Right lobe of liver (tissue), 6 donors: ENCODE measurements at regions not wholly inside any gene's neighbourhood (a gene's known extent, or its start where the extent isn't known, plus 50 kb on each side); places are given as distances from the start of the nearest gene placed in this dataset.
A peak's percentile ranks its signal among the peaks of the same experiment; 100 is the strongest.

ENCODE experiments used
- ATAC-seq, 4 donors: fragments of 200-7000 bp; cut with Tn5 transposase; one replicate each; pipeline ENCODE4 v1.9.1; 2020; ENCODE audit warnings: mild to moderate bottlenecking in 4 of 4, moderate library complexity in 4 of 4
- DNase-seq, 3 donors: peaks; one replicate each; pipeline ENCODE4 v3.0.0-alpha.2; 2020
- H3K27ac ChIP-seq, 3 donors: fragments of 200-600 bp; one replicate each; pipeline ENCODE4 v1.8.0; 2022
- H3K27me3 ChIP-seq, 2 donors: fragments of 200-600 bp; one replicate each; pipeline ENCODE4 v1.8.0; 2022
- H3K36me3 ChIP-seq, 4 donors: fragments of 200-600 bp; sonication (generic) in 1 of 4; one replicate each; pipeline versions ENCODE4 v1.5.1 to v1.8.0; 2017 to 2022; ENCODE audit warnings: control low read depth in 1 of 4
- H3K4me1 ChIP-seq, 4 donors: fragments of 200-600 bp; sonication (generic) in 1 of 4; one replicate each; pipeline versions ENCODE4 v1.5.1 to v1.8.0; 2017 to 2022; ENCODE audit warnings: control low read depth in 1 of 4
- H3K4me3 ChIP-seq, 3 donors: fragments of 200-600 bp; one replicate each; pipeline ENCODE4 v1.8.0; 2022
- H3K9me3 ChIP-seq, 4 donors: fragments of 200-600 bp; sonication (generic) in 1 of 4; one replicate each; pipeline versions ENCODE4 v1.5.1 to v1.8.0; 2017 to 2022; ENCODE audit warnings: control low read depth in 1 of 4
- POLR2A ChIP-seq: fragments of 450-650 bp; IDR thresholded peaks from one replicate; pipeline ENCODE4 v1.6.1; 2017; ENCODE audit warnings: antibody characterized with exemption, mild to moderate bottlenecking
- WGBS: methylation state at CpG from one replicate; pipeline ENCODE4 v1.1.6; 2018; ENCODE audit warnings: low coverage, low lambda C conversion rate; ENCODE audit not compliant: insufficient coverage; ENCODE audit errors: missing lambda C conversion rate; 5-methylcytosine and 5-hydroxymethylcytosine counted together
- intact Hi-C, 2 donors: fragments of 100-400 bp; cut with DNase I; formaldehyde crosslinking; loops; one replicate each; pipeline versions ENCODE4 v1.11.2 to v1.14.1; 2022
- TF ChIP-seq, protein P1 (sequence below), 4 donors: fragments of 200-600 bp in 3 of 4; fragments of 450-650 bp in 1 of 4; IDR thresholded peaks; one replicate each; pipeline versions ENCODE4 v1.5.1 to v1.8.0; 2016 to 2022; ENCODE audit warnings: antibody characterized with exemption in 4 of 4, mild to moderate bottlenecking in 2 of 4
- donor health status: DM: no; HTN: yes; CAD: no.
- donor health status: DM: no; HTN: no; CAD: no.
- donor health status: DM: no; HTN: no; CAD: no.
- donor health status: DM: no; HTN: yes; CAD: no.
- donor health status: DM: no; HTN: yes; CAD: no.

- 67% methylated on average over 4 of the region's 4 CpGs for WGBS
- ATAC-seq: no peak
- DNase-seq: no peak
- TF ChIP-seq, protein P1, sequence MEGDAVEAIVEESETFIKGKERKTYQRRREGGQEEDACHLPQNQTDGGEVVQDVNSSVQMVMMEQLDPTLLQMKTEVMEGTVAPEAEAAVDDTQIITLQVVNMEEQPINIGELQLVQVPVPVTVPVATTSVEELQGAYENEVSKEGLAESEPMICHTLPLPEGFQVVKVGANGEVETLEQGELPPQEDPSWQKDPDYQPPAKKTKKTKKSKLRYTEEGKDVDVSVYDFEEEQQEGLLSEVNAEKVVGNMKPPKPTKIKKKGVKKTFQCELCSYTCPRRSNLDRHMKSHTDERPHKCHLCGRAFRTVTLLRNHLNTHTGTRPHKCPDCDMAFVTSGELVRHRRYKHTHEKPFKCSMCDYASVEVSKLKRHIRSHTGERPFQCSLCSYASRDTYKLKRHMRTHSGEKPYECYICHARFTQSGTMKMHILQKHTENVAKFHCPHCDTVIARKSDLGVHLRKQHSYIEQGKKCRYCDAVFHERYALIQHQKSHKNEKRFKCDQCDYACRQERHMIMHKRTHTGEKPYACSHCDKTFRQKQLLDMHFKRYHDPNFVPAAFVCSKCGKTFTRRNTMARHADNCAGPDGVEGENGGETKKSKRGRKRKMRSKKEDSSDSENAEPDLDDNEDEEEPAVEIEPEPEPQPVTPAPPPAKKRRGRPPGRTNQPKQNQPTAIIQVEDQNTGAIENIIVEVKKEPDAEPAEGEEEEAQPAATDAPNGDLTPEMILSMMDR (IDR thresholded peaks at IDR 0.05): no peak
- no peak for TF ChIP-seq POLR2A
- intact Hi-C loops: no loop called here
- Histone ChIP-seq H3K27me3 (no peaks in the 10 kb centered on the region), H3K36me3 (no peaks in the 10 kb centered on the region), H3K9me3 (no peaks in the 10 kb centered on the region), H3K4me3 (no peak overlapping the region), H3K27ac (no peak overlapping the region), H3K4me1 (no peaks in the 10 kb centered on the region)
Observed at GRCh38 chr4:178349601-178350000, 907.4 kb upstream of the AGA start.

GRCh38 chr4:178351185-178351584 is 908.9 kb upstream of the AGA start:
- DNase-seq: no peak
- Histone ChIP-seq H3K4me3 (no peak overlapping the region), H3K27ac (no peak overlapping the region), H3K4me1 (no peaks in the 10 kb centered on the region), H3K27me3 (no peaks in the 10 kb centered on the region), H3K9me3 (no peaks in the 10 kb centered on the region), H3K36me3 (no peaks in the 10 kb centered on the region)
- intact Hi-C loops: no loop called here
- ATAC-seq: no peak
- TF ChIP-seq, protein P1 (IDR thresholded peaks at IDR 0.05): no peak
- TF ChIP-seq POLR2A: no peak

- Histone ChIP-seq H3K4me1 (no peaks in the 10 kb centered on the region), H3K4me3 (no peak overlapping the region), H3K27me3 (no peaks in the 10 kb centered on the region), H3K27ac (no peak overlapping the region), H3K9me3 (no peaks in the 10 kb centered on the region), H3K36me3 (no peaks in the 10 kb centered on the region)
- WGBS: 87% methylated on average over 2 of the region's 2 CpGs
- intact Hi-C loops: no loop called here
- DNase-seq (no peak), ATAC-seq (no peak)
- TF ChIP-seq, protein P1 (IDR thresholded peaks at IDR 0.05): peak in 3 of 4 donors; percentile 13 to 20 (median 17)
- TF ChIP-seq POLR2A: no peak
Observed at GRCh38 chr4:178356725-178357124, 914.5 kb upstream of the AGA start.

DNA sequence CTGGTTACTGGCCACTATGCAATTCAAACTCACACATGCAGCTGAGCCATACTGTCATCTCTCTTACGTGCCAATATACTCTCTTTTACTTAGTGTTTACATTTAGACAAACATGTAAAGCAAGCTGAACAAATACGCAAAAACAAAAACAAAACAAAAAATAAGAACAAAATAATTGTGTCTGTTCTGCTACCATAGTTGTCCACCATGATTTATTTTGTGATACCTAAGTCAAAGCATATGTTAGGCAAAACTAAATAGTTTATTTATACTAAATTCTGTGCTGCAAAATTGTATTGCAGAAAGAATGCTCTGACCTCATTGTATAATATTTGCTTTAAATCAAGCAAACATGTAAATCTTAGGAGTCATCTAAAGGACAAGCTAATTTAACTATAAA is 943.2 kb upstream of the AGA start:
- DNase-seq: no peak
- ATAC-seq: no peak
- no peak overlapping the region for H3K27ac ChIP-seq
- intact Hi-C loops: no loop called here
- H3K9me3 ChIP-seq: no peaks in the 10 kb centered on the region
- no peaks in the 10 kb centered on the region for H3K36me3 ChIP-seq
- H3K27me3 ChIP-seq: no peaks in the 10 kb centered on the region
- H3K4me3 ChIP-seq: no peak overlapping the region
- no peaks in the 10 kb centered on the region for H3K4me1 ChIP-seq
- WGBS: 82% methylated on average over 2 of the region's 2 CpGs
- TF ChIP-seq, protein P1 (IDR thresholded peaks at IDR 0.05): no peak
- no peak for TF ChIP-seq POLR2A

DNA sequence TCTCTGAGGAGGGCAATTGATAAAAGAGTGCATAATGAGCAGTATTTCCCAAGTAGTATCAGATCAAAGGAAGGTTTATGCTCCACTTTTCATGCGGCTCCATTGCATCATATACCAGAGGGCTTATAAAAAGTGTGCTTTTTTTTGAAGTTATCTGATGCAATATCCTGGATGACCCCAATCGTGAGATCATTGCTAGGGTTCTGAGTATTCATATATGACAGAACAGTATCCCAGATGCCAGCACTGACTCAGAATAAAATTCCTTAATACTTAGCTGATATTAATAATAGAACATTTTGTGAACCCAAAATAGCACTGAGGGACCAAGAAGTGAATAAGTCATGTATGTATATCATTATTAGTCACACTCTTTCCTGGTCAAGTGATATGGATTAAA is 945.5 kb upstream of the AGA start:
- Histone ChIP-seq H3K9me3 (no peaks in the 10 kb centered on the region), H3K27ac (no peak overlapping the region), H3K36me3 (no peaks in the 10 kb centered on the region), H3K27me3 (no peaks in the 10 kb centered on the region), H3K4me1 (no peaks in the 10 kb centered on the region), H3K4me3 (no peak overlapping the region)
- 24% methylated on average over 2 of the region's 2 CpGs for WGBS
- DNase-seq (no peak), ATAC-seq (no peak)
- intact Hi-C loops: no loop called here
- no peak for TF ChIP-seq POLR2A
- TF ChIP-seq, protein P1 (IDR thresholded peaks at IDR 0.05): no peak
